ENCODE measurements at regions not wholly inside any gene's neighbourhood (a gene's known extent, or its start where the extent isn't known, plus 50 kb on each side); places are given as distances from the start of the nearest gene placed in this dataset.
"Not testable (repeated sequence)": the region's sequence is repeated elsewhere in the genome, so short reads cannot be mapped to it uniquely, and the experiment has no call there.

DNA sequence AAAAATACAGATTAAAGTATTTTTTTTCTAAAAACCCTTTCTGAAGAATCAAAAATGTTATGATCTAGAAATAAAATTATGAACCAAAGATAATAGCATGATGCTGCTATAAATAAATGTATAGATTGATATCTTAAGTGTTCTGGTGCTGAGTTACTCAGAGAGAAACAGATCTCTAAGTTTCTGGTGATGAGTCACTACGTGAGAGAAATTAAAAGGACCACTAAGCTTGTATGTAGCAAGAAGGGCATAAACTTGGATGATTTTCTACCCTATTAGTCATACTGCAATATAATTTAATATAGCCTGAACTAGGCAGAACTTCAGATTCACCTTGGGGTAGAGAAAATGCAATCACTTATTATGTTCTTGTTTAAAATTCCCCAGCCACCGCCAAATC, 514.8 kb downstream of the AMY1C start:
- DNase-seq (ENCODE audit: low spot score) = no peak
- intact Hi-C loops (cut with DNase I) = no loop called here

DNA sequence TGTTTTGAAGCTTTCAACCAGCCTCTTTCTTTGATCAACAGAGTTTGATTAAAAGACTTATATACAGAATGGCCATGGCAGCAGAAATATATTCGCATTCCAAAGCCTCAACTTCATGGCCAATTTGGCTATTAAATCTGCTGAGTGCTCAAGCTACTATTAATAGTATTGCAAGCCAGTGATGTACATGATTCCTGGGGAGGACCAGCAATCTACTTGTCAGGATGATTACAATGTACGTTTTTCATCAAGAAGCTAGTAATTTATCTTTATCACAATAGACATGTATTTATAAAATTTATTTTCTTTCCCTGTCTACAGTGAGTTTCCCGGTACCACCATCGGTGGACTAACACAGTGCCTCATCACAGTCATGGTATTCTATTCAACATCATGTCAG, 515.5 kb downstream of the AMY1C start:
- intact Hi-C loops (cut with DNase I) = no loop called here
- DNase-seq (ENCODE audit: low spot score) = no peak

DNA sequence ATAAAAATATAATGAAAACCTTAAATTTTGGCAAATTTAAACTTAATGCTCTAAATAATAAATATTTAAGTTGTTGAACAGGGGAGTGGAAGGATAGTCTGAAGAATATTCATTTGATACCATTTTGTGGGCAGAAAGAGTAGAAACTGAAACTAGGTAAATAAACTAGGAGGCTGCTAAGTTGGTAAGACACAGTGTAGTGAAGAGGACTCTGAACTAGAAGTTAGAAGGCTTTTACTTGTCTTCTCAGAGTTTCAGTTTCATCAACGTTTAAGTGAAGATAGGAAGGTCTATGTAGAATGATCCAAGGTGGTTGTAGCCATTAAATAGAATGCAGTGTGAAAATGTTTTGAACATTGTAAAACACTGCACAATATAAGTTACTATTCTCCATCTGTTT, 516.9 kb downstream of the AMY1C start:
- intact Hi-C loops (cut with DNase I) = no loop called here
- DNase-seq (ENCODE audit: low spot score) = no peak

GRCh38 chr1:104288322-104288721, 538.6 kb downstream of the AMY1C start:
- DNase-seq (ENCODE audit: low spot score); intact Hi-C loops (cut with DNase I): not testable (repeated sequence)

GRCh38 chr1:104291156-104291555, 541.5 kb downstream of the AMY1C start:
- DNase-seq (ENCODE audit: low spot score) = no peak
- intact Hi-C loops (cut with DNase I) = no loop called here

- intact Hi-C loops (cut with DNase I) = no loop called here
- no peak for DNase-seq (ENCODE audit: low spot score)
Observed at GRCh38 chr1:104294259-104294658, 544.6 kb downstream of the AMY1C start.

GRCh38 chr1:104295511-104295910, 545.8 kb downstream of the AMY1C start:
- no peak for DNase-seq (ENCODE audit: low spot score)
- intact Hi-C loops (cut with DNase I) = no loop called here

DNA sequence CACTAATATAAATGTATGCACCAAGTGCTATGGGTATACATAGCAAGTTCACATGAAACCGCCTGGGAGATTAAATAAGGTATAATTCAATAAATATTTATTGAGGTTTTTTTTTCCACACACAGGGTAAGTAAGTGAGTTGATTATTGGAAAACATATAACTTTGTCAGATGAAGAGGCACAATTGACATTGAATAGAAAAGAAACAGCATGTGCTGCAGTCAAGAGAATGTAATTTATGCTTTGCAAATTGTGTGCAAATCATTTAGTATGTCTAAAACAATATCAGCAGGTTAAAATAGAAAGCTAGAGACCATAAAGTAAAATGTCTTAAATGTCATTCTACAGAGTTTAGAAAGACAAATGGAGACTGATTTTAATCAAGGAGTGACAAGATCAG, 560.0 kb downstream of the AMY1C start:
- intact Hi-C loops (cut with DNase I) = no loop called here

GRCh38 chr1:104315823-104316222, 566.1 kb downstream of the AMY1C start:
- DNase-seq (ENCODE audit: low spot score) = no peak
- intact Hi-C loops (cut with DNase I) = no loop called here

More for the DNA sequence above, 560.0 kb downstream of the AMY1C start:
- no peak for DNase-seq (ENCODE audit: low spot score)

GRCh38 chr1:104322131-104322530, 572.4 kb downstream of the AMY1C start:
- no peak for DNase-seq (ENCODE audit: low spot score)
- intact Hi-C loops (cut with DNase I) = no loop called here

GRCh38 chr1:104329278-104329677, 579.6 kb downstream of the AMY1C start:
- no peak for DNase-seq (ENCODE audit: low spot score)
- intact Hi-C loops (cut with DNase I) = no loop called here

GRCh38 chr1:104331763-104332162, 582.1 kb downstream of the AMY1C start:
- DNase-seq (ENCODE audit: low spot score) = no peak
- intact Hi-C loops (cut with DNase I) = no loop called here

GRCh38 chr1:104337927-104338326, 588.2 kb downstream of the AMY1C start:
- intact Hi-C loops (cut with DNase I) = not testable (repeated sequence)

DNA sequence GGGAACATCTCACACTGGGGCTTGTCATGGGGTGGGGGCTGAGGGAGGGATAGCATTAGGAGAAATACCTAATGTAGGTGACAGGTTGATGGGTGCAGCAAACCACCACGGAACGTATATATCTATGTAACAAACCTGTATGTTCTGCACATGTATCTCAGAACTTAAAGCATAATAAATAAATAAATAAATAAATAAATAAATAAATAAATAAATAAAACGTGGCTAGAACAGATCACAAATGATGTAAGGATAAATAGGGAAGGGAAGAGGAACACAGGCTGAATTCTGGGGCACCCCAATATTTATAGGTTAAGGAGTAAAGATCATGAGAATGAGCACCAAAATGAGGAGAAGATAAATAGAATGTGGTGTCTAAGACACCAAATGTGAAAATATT, 592.2 kb downstream of the AMY1C start:
- no peak for DNase-seq (ENCODE audit: low spot score)
- intact Hi-C loops (cut with DNase I) = no loop called here

More at GRCh38 chr1:104337927-104338326, 588.2 kb downstream of the AMY1C start:
- not testable (repeated sequence) for DNase-seq (ENCODE audit: low spot score)

DNA sequence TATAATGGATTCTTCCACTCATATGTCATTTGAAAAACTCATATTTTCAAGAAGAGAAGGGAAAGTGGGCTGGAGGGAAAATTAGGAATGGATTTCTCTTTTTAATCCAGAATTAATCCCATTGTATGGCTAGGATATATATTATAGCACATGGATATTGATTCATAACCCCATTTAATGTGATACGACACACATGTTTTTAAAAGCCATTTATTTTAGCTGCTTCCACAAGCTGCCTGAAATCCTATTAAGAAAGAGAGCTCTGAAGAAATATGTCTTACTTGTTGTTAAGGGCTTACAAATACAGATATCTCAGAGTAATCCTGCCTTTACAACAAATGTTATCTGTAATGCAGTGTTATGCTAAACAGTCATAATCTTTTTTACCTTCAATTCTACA, 598.6 kb downstream of the AMY1C start:
- intact Hi-C loops (cut with DNase I) = no loop called here
- DNase-seq (ENCODE audit: low spot score) = no peak

- intact Hi-C loops (cut with DNase I) = no loop called here
- no peak for DNase-seq (ENCODE audit: low spot score)
Observed at GRCh38 chr1:104353580-104353979, 603.9 kb downstream of the AMY1C start.

GRCh38 chr1:104358086-104358485, 608.4 kb downstream of the AMY1C start:
- DNase-seq (ENCODE audit: low spot score) = no peak
- intact Hi-C loops (cut with DNase I) = no loop called here

DNA sequence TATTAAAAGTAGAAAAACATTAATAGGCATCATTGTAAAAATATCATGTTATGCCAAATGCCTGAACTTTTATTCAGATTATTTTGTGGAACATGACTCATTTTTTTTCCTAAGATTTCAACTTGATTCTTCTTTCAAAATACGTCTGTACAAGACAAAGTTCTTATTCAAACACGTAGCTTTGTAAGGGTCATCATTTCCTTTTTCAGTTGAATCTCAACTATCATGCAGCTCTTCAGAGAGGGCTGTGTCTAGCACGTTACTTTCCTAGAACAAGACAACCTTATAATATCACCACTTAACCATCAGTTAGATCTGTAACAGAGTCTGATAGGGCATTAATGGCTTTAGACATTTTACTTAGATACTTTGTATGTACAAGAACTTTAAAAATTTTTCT, 608.9 kb downstream of the AMY1C start:
- intact Hi-C loops (cut with DNase I) = no loop called here
- no peak for DNase-seq (ENCODE audit: low spot score)

- intact Hi-C loops (cut with DNase I) = no loop called here
- no peak for DNase-seq (ENCODE audit: low spot score)
Observed at GRCh38 chr1:104378414-104378813, 628.7 kb downstream of the AMY1C start.

DNA sequence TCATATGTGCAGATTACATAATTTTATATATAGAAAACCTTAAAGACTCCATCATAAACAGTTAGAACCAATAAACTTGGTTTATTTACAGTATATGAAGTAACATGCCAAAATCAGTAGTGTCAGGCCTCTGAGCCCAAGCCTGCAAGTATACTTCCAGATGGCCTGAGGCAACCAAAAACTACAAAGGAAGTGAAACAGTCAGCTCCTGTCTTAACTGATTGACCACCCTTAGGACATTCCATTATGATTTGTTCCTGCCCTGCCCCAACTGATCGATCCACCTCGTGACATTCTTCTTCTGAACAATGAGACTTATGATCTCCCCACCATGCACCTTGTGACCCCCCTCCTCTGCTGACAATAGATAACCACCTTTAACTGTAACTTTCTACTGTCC, 630.3 kb downstream of the AMY1C start:
- intact Hi-C loops (cut with DNase I) = no loop called here
- DNase-seq (ENCODE audit: low spot score) = no peak

DNA sequence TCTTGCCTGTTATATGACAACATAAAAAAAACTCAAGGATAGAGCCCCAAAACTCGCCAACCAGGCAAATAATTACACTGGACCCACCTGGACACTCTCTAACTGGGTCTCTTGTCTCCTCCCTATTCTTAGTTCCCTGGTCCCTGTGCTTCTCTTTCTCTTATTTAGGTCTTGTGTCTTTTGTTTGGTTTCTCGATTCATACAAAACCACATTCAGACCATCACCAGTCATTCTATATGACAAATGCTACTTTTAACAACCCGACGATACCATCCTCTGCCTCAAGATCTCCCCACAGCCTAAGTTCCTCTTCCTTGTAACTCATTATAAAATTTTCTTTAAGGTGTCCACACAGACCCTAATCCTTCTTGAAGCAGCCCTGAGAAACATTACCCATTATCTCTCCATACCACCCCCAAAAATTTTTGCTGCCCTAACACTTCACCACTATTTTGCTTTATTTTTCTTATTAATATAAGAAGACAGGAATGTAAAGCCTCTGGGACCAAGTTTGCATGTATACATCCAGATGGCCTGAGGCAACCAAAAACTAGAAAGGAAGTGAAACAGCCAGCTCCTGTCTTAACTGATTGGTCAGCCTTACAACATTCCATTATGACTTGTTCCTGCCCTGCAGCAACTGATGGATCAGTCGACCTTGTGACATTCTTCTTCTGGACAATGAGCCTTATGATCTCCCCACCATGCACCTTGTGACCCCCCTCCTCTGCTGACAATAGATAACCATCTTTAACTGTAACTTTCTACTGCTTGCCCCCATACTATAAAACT, 638.2 kb downstream of the AMY1C start:
- DNase-seq (ENCODE audit: low spot score) = no peak
- intact Hi-C loops (cut with DNase I) = no loop called here

DNA sequence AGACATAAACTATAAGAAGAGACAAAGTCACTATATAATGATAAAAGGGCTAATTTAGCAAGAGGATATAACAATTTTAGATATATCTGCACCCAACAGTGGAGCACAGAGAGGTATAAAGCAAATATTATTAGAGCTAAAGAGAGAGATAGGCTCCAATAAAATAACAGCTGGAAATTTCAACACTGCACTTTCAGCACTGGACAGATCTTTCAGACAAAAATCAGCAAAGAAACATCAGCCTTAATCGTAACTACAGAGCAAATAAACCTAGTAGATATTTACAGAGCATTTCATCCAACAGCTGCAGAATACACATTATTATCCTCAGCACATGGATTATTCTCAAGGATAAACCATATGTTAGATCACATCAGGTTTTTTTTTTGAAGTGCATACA, 642.9 kb downstream of the AMY1C start:
- intact Hi-C loops (cut with DNase I) = no loop called here
- no peak for DNase-seq (ENCODE audit: low spot score)

Data from cardiac septum (tissue), 1 donor.